Karpas-422 (cell line): ENCODE measurements at regions not wholly inside any gene's neighbourhood (a gene's known extent, or its start where the extent isn't known, plus 50 kb on each side); places are given as distances from the start of the nearest gene placed in this dataset.

Source experiments
- DNase-seq: peaks from one replicate; pipeline ENCODE4 v3.0.0-alpha.2; 2015
- H2AFZ ChIP-seq: fragments of 200-600 bp; sonication (generic); 2 replicates; pipeline ENCODE4 v1.6.1; 2014; ENCODE audit warnings: antibody characterized with exemption, low read length, mixed read lengths
- H3K27ac ChIP-seq: fragments of 200-600 bp; sonication (generic); 2 replicates; pipeline ENCODE4 v1.5.1; 2014; ENCODE audit warnings: mild to moderate bottlenecking, low read length, moderate library complexity
- H3K27me3 ChIP-seq: fragments of 200-600 bp; sonication (generic); 2 replicates; pipeline ENCODE4 v1.6.1; 2014; ENCODE audit warnings: low read length, mixed read lengths
- H3K36me3 ChIP-seq: fragments of 200-600 bp; sonication (generic); 2 replicates; pipeline ENCODE4 v1.6.1; 2014; ENCODE audit warnings: low read length, mixed read lengths; ENCODE audit not compliant: insufficient read depth
- H3K4me1 ChIP-seq: fragments of 200-600 bp; sonication (generic); 2 replicates; pipeline ENCODE4 v1.6.1; 2014; ENCODE audit warnings: mild to moderate bottlenecking, low read length, mixed read lengths
- H3K4me2 ChIP-seq: fragments of 200-600 bp; sonication (generic); 2 replicates; pipeline ENCODE4 v1.6.1; 2014; ENCODE audit warnings: low read length, low read depth, mild to moderate bottlenecking; ENCODE audit not compliant: poor library complexity, severe bottlenecking
- H3K4me3 ChIP-seq: fragments of 200-600 bp; sonication (generic); 2 replicates; pipeline ENCODE4 v1.5.1; 2014; ENCODE audit warnings: mild to moderate bottlenecking, antibody characterized with exemption, low read length, mixed read lengths
- H3K79me2 ChIP-seq: fragments of 200-600 bp; sonication (generic); 2 replicates; pipeline ENCODE4 v1.6.1; 2014; ENCODE audit warnings: mild to moderate bottlenecking, low read length, mixed read lengths
- H3K9ac ChIP-seq: fragments of 200-600 bp; sonication (generic); 2 replicates; pipeline ENCODE4 v1.6.0; 2014; ENCODE audit warnings: low read length
- H3K9me2 ChIP-seq: fragments of 200-600 bp; sonication (generic), shearing (Covaris generic); replicated peaks from 2 replicates; pipeline ENCODE4 v1.6.0; 2014; ENCODE audit warnings: mild to moderate bottlenecking, low read length, moderate library complexity; ENCODE audit not compliant: insufficient read depth
- H3K9me3 ChIP-seq: fragments of 300-700, 200-600 bp; sonication (generic); 2 replicates; pipeline ENCODE4 v1.6.1; 2014; ENCODE audit warnings: low read length, mixed read lengths
- H4K20me1 ChIP-seq: fragments of 200-600 bp; sonication (generic); 2 replicates; pipeline ENCODE4 v1.6.1; 2014; ENCODE audit warnings: mild to moderate bottlenecking, antibody characterized with exemption, low read length, low read depth; ENCODE audit not compliant: insufficient read depth

- H3K4me1 ChIP-seq, result no peaks in the 10 kb centered on the region
- H3K79me2 ChIP-seq, result no peaks in the 10 kb centered on the region
- H3K4me3 ChIP-seq, result no peak overlapping the region
- no peak for DNase-seq
- H3K27me3 ChIP-seq, result no peaks in the 10 kb centered on the region
- no peak overlapping the region for H3K27ac ChIP-seq
- H3K4me2 ChIP-seq, result no peak overlapping the region
- H4K20me1 ChIP-seq, result no peaks in the 10 kb centered on the region
- H2AFZ ChIP-seq, result no peak overlapping the region
- H3K36me3 ChIP-seq, result no peaks in the 10 kb centered on the region
- H3K9me2 ChIP-seq, result no peaks in the 10 kb centered on the region
- no peak overlapping the region for H3K9ac ChIP-seq
- H3K9me3 ChIP-seq, result no peaks in the 10 kb centered on the region
These were observed 206.2 kb upstream of the KAZN start for GRCh38 chr1:14392161-14392858.

GRCh38 chr1:14392859-14393365, 205.6 kb upstream of the KAZN start:
- Histone ChIP-seq H3K9me3 (no peaks in the 10 kb centered on the region), H3K36me3 (no peaks in the 10 kb centered on the region), H2AFZ (no peak overlapping the region), H3K27me3 (no peaks in the 10 kb centered on the region), H3K9me2 (no peaks in the 10 kb centered on the region), H3K4me2 (no peak overlapping the region), H3K9ac (no peak overlapping the region), H4K20me1 (no peaks in the 10 kb centered on the region), H3K27ac (no peak overlapping the region), H3K4me1 (no peaks in the 10 kb centered on the region), H3K79me2 (no peaks in the 10 kb centered on the region), H3K4me3 (no peak overlapping the region)
- no peak for DNase-seq

DNA sequence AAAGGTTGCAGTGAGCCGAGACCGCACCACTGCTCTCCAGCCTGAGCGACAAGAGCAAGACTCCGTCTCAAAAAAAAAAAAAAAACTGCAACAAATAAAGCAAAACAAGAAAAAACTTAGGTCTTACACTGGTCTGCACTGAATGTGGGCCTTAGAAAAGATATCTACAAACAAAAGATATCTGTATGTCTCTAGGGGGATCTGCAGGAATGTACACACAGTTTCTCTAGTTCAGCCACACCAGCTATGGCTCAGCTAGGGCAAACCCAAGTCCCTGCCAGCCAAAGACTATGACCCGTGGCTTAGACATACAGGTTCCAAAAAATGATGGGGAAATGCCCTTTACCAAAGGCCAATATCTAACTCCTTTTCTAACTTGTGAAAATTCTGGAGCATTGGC, 202.4 kb upstream of the KAZN start:
- no peaks in the 10 kb centered on the region for H3K4me1 ChIP-seq
- no peaks in the 10 kb centered on the region for H3K9me2 ChIP-seq
- no peak overlapping the region for H3K27ac ChIP-seq
- no peak overlapping the region for H3K9ac ChIP-seq
- no peaks in the 10 kb centered on the region for H3K27me3 ChIP-seq
- no peak overlapping the region for H3K4me3 ChIP-seq
- no peaks in the 10 kb centered on the region for H3K9me3 ChIP-seq
- no peaks in the 10 kb centered on the region for H3K36me3 ChIP-seq
- H3K4me2 ChIP-seq, result no peak overlapping the region
- H3K79me2 ChIP-seq, result no peaks in the 10 kb centered on the region
- no peaks in the 10 kb centered on the region for H4K20me1 ChIP-seq
- H2AFZ ChIP-seq, result no peak overlapping the region
- no peak for DNase-seq

- H2AFZ ChIP-seq, result no peak overlapping the region
- no peak overlapping the region for H3K4me3 ChIP-seq
- H3K9me3 ChIP-seq, result no peaks in the 10 kb centered on the region
- no peaks in the 10 kb centered on the region for H3K27me3 ChIP-seq
- H3K36me3 ChIP-seq, result no peaks in the 10 kb centered on the region
- peaks cover 6% of the 10 kb centered on the region for H3K4me1 ChIP-seq
- DNase-seq, result no peak
- no peak overlapping the region for H3K4me2 ChIP-seq
- H3K79me2 ChIP-seq, result no peaks in the 10 kb centered on the region
- no peaks in the 10 kb centered on the region for H4K20me1 ChIP-seq
- H3K9me2 ChIP-seq, result no peaks in the 10 kb centered on the region
- H3K27ac ChIP-seq, result no peak overlapping the region
- H3K9ac ChIP-seq, result no peak overlapping the region
These were observed 194.4 kb upstream of the KAZN start for GRCh38 chr1:14403961-14404645.

- no peak overlapping the region for H3K9ac ChIP-seq
- H3K4me3 ChIP-seq, result no peak overlapping the region
- no peak for DNase-seq
- H2AFZ ChIP-seq, result no peak overlapping the region
- H3K27ac ChIP-seq, result no peak overlapping the region
- no peaks in the 10 kb centered on the region for H3K27me3 ChIP-seq
- no peaks in the 10 kb centered on the region for H3K9me3 ChIP-seq
- H4K20me1 ChIP-seq, result no peaks in the 10 kb centered on the region
- H3K9me2 ChIP-seq, result no peaks in the 10 kb centered on the region
- no peaks in the 10 kb centered on the region for H3K36me3 ChIP-seq
- peaks cover 6% of the 10 kb centered on the region for H3K4me1 ChIP-seq
- no peaks in the 10 kb centered on the region for H3K79me2 ChIP-seq
- H3K4me2 ChIP-seq, result no peak overlapping the region
These were observed 193.6 kb upstream of the KAZN start for GRCh38 chr1:14404862-14405301.

- Histone ChIP-seq H2AFZ (no peak overlapping the region), H3K79me2 (no peaks in the 10 kb centered on the region), H3K27ac (no peak overlapping the region), H3K36me3 (no peaks in the 10 kb centered on the region), H4K20me1 (no peaks in the 10 kb centered on the region), H3K4me1 (no peaks in the 10 kb centered on the region), H3K4me3 (no peak overlapping the region), H3K9me3 (no peaks in the 10 kb centered on the region), H3K9ac (no peak overlapping the region), H3K9me2 (no peaks in the 10 kb centered on the region), H3K27me3 (no peaks in the 10 kb centered on the region), H3K4me2 (no peak overlapping the region)
- no peak for DNase-seq
These were observed 186.2 kb upstream of the KAZN start for GRCh38 chr1:14412235-14412634.

- Histone ChIP-seq H3K27me3 (no peaks in the 10 kb centered on the region), H3K79me2 (no peaks in the 10 kb centered on the region), H2AFZ (no peak overlapping the region), H3K4me3 (no peak overlapping the region), H3K9me2 (no peaks in the 10 kb centered on the region), H3K27ac (no peak overlapping the region), H3K4me2 (no peak overlapping the region), H3K9me3 (no peaks in the 10 kb centered on the region), H3K36me3 (no peaks in the 10 kb centered on the region), H4K20me1 (no peaks in the 10 kb centered on the region), H3K9ac (no peak overlapping the region), H3K4me1 (no peaks in the 10 kb centered on the region)
- no peak for DNase-seq
These were observed 184.5 kb upstream of the KAZN start for GRCh38 chr1:14413819-14414490.

DNA sequence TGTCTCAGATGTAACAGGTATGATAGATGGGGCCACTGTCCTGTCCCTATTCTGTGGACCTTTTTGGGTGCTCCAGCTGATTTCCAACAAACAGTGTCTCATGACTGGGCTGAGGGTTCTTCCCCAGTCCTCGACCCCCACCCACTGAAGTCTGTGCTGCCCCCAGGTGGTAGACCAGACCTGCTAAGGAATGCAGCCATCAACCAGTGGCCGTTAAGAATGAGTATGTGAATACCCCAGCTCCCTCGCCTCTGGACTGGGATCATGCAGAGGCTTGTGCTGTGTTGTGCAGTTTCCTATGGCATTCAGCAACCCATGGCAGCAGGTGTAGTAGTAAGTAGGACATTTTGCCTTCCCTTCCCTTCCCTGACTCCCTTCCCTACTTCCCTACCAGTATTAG, 183.1 kb upstream of the KAZN start:
- Histone ChIP-seq H3K4me3 (no peak overlapping the region), H3K9me3 (no peaks in the 10 kb centered on the region), H3K4me2 (no peak overlapping the region), H3K79me2 (no peaks in the 10 kb centered on the region), H3K4me1 (no peaks in the 10 kb centered on the region), H3K27ac (no peak overlapping the region), H3K27me3 (no peaks in the 10 kb centered on the region), H3K36me3 (no peaks in the 10 kb centered on the region), H2AFZ (no peak overlapping the region), H3K9me2 (no peaks in the 10 kb centered on the region), H3K9ac (no peak overlapping the region), H4K20me1 (no peaks in the 10 kb centered on the region)
- peak; percentile 75 for DNase-seq
